T-cell (primary cell): ENCODE measurements at regions not wholly inside any gene's neighbourhood (a gene's known extent, or its start where the extent isn't known, plus 50 kb on each side); places are given as distances from the start of the nearest gene placed in this dataset.

Experiments
- ATAC-seq, 4 experiments: fragments of 200-7000 bp in 3 of 4; fragments of 150-1000 bp in 1 of 4; cut with Tn5 transposase; replicated peaks in 1 of 4; 1 replicate in 3 of 4; 2 replicates in 1 of 4; pipeline ENCODE4 v1.10.0; 2021; ENCODE audit warnings: moderate library complexity in 3 of 4, mild to moderate bottlenecking in 2 of 4, moderate number of reproducible peaks in 1 of 4
- CTCF ChIA-PET, 2 donors: fragments of 300-600 bp; sonication (Branson Sonifier 250); formaldehyde crosslinking; loops; one replicate each; lab custom pipeline; 2022; ENCODE audit warnings: antibody characterized with exemption in 2 of 2; lab: Charles Lee
- POLR2A ChIA-PET, 2 donors: fragments of 300-600 bp; sonication (Branson Sonifier 250); formaldehyde crosslinking; loops; one replicate each; lab custom pipeline; 2022; ENCODE audit warnings: antibody characterized with exemption in 2 of 2; lab: Charles Lee
- DNase-seq, 35 experiments: peaks; one replicate each; pipeline versions ENCODE4 v3.0.0 to v3.0.0-alpha.2; 2013 to 2023
- H3K27ac ChIP-seq: one replicate; pipeline ENCODE4 v1.5.1; 2013; ENCODE audit warnings: low read length
- H3K27me3 ChIP-seq, 2 experiments: replicated peaks in 1 of 2; 1 replicate in 1 of 2; 2 replicates in 1 of 2; pipeline versions ENCODE4 v1.6.1 to v1.7.0; 2013; ENCODE audit warnings: low read length in 1 of 2, mixed read lengths in 1 of 2; ENCODE audit not compliant: control insufficient read depth in 2 of 2, insufficient read depth in 2 of 2; ENCODE audit errors: extremely low read depth in 1 of 2
- H3K36me3 ChIP-seq, 2 donors: 1 replicate in 1 of 2; 2 replicates in 1 of 2; pipeline versions ENCODE4 v1.6.1 to v1.7.0; 2013; ENCODE audit warnings: low read length in 1 of 2; ENCODE audit not compliant: control insufficient read depth in 2 of 2, insufficient read depth in 1 of 2; ENCODE audit errors: extremely low read depth in 1 of 2
- H3K4me1 ChIP-seq, 2 experiments: 1 replicate in 1 of 2; 2 replicates in 1 of 2; pipeline versions ENCODE4 v1.6.1 to v1.7.0; 2013; ENCODE audit warnings: low read length in 2 of 2, mixed read lengths in 1 of 2; ENCODE audit not compliant: insufficient read depth in 2 of 2, control insufficient read depth in 1 of 2; ENCODE audit errors: extremely low read depth in 1 of 2
- H3K4me3 ChIP-seq, 2 donors: 1 replicate in 1 of 2; 2 replicates in 1 of 2; pipeline versions ENCODE4 v1.5.1 to v1.7.0; 2013; ENCODE audit warnings: mild to moderate bottlenecking in 2 of 2, low read length in 1 of 2, moderate library complexity in 1 of 2; ENCODE audit not compliant: control insufficient read depth in 1 of 2; ENCODE audit errors: extremely low read depth in 1 of 2
- H3K9me3 ChIP-seq: 2 replicates; pipeline ENCODE4 v1.7.0; 2013
- H3K27ac Mint-ChIP-seq, 2 donors: one replicate each; pipeline ENCODE4 v1.8.0; 2020 to 2021; ENCODE audit warnings: mild to moderate bottlenecking in 2 of 2, mixed read lengths in 2 of 2
- H3K27me3 Mint-ChIP-seq, 2 donors: one replicate each; pipeline ENCODE4 v1.8.0; 2021 to 2022; ENCODE audit warnings: mixed read lengths in 2 of 2
- H3K36me3 Mint-ChIP-seq: one replicate; pipeline ENCODE4 v1.8.0; 2021; ENCODE audit warnings: mixed read lengths
- H3K4me1 Mint-ChIP-seq, 3 donors: one replicate each; pipeline ENCODE4 v1.8.0; 2020 to 2022; ENCODE audit warnings: mixed read lengths in 3 of 3, mild to moderate bottlenecking in 1 of 3
- H3K4me3 Mint-ChIP-seq, 3 donors: one replicate each; pipeline ENCODE4 v1.8.0; 2020 to 2022; ENCODE audit warnings: mild to moderate bottlenecking in 3 of 3, mixed read lengths in 3 of 3, moderate library complexity in 3 of 3
- H3K9me3 Mint-ChIP-seq, 3 donors: one replicate each; pipeline ENCODE4 v1.8.0; 2020 to 2022; ENCODE audit warnings: mixed read lengths in 3 of 3
- WGBS: methylation state at CpG from one replicate; pipeline ENCODE4 v1.1.5; 2013; ENCODE audit warnings: missing lambda C conversion rate; ENCODE audit not compliant: insufficient coverage; 5-methylcytosine and 5-hydroxymethylcytosine counted together

- no peak overlapping the region for H3K4me3 ChIP-seq
- no peak overlapping the region for H3K4me3 Mint-ChIP-seq
- ChIA-PET CTCF (interaction anchor here in 1 of 2 donors (0.9 kb wide), 1 partner anchor 1180 kb away, joined by 3 read pairs; no protein-coding TSS in a partner anchor), POLR2A (no interaction called here)
- 0% methylated on average over 1 of the region's 2 CpGs for whole genome bisulfite sequencing
- H3K9me3 Mint-ChIP-seq: peaks cover 6 to 18% (median 10%) of the 10 kb centered on the region in 3 donors
- no peaks in the 10 kb centered on the region for H3K36me3 ChIP-seq
- no peaks in the 10 kb centered on the region for H3K4me1 Mint-ChIP-seq
- no peaks in the 10 kb centered on the region for H3K9me3 ChIP-seq
- no peaks in the 10 kb centered on the region for H3K27me3 Mint-ChIP-seq
- DNase-seq (no peak), ATAC-seq (no peak)
- no peaks in the 10 kb centered on the region for H3K36me3 Mint-ChIP-seq
- H3K27ac Mint-ChIP-seq: no peak overlapping the region
- H3K27ac ChIP-seq: no peak overlapping the region
- H3K4me1 ChIP-seq: no peaks in the 10 kb centered on the region
- no peaks in the 10 kb centered on the region for H3K27me3 ChIP-seq
These were observed 298.3 kb downstream of the TDRD15 start for GRCh38 chr2:21422050-21422449.

GRCh38 chr2:21422724-21423522, 299.2 kb downstream of the TDRD15 start:
- no peak for DNase-seq
- no peaks in the 10 kb centered on the region for H3K27me3 Mint-ChIP-seq
- ChIA-PET CTCF (no interaction called here), POLR2A (no interaction called here)
- no peaks in the 10 kb centered on the region for H3K9me3 ChIP-seq
- H3K27ac ChIP-seq: no peak overlapping the region
- H3K4me1 ChIP-seq: no peaks in the 10 kb centered on the region
- WGBS: 76% methylated on average over 5 of the region's 7 CpGs
- no peaks in the 10 kb centered on the region for H3K36me3 Mint-ChIP-seq
- H3K36me3 ChIP-seq: no peaks in the 10 kb centered on the region
- no peaks in the 10 kb centered on the region for H3K27me3 ChIP-seq
- H3K27ac Mint-ChIP-seq: no peak overlapping the region
- H3K9me3 Mint-ChIP-seq: peaks cover 9 to 18% (median 16%) of the 10 kb centered on the region in 3 donors
- no peak overlapping the region for H3K4me3 Mint-ChIP-seq
- no peak for ATAC-seq
- H3K4me1 Mint-ChIP-seq: no peaks in the 10 kb centered on the region
- no peak overlapping the region for H3K4me3 ChIP-seq

GRCh38 chr2:21423854-21424253, 300.1 kb downstream of the TDRD15 start:
- no peak for ATAC-seq
- 80% methylated on average over 4 of the region's 5 CpGs for WGBS
- H3K4me1 ChIP-seq: no peaks in the 10 kb centered on the region
- Mint-ChIP-seq H3K27me3 (no peaks in the 10 kb centered on the region), H3K36me3 (no peaks in the 10 kb centered on the region), H3K4me1 (no peaks in the 10 kb centered on the region), H3K9me3 (peaks cover 13 to 21% (median 18%) of the 10 kb centered on the region in 3 donors), H3K4me3 (no peak overlapping the region), H3K27ac (no peak overlapping the region)
- CTCF ChIA-PET: no interaction called here
- no peaks in the 10 kb centered on the region for H3K9me3 ChIP-seq
- POLR2A ChIA-PET: no interaction called here
- H3K4me3 ChIP-seq: no peak overlapping the region
- no peaks in the 10 kb centered on the region for H3K27me3 ChIP-seq
- H3K36me3 ChIP-seq: no peaks in the 10 kb centered on the region
- DNase-seq: no peak
- H3K27ac ChIP-seq: no peak overlapping the region

GRCh38 chr2:21424375-21424774, 300.6 kb downstream of the TDRD15 start:
- Histone ChIP-seq H3K4me3 (no peak overlapping the region), H3K9me3 (no peaks in the 10 kb centered on the region), H3K27me3 (no peaks in the 10 kb centered on the region), H3K4me1 (no peaks in the 10 kb centered on the region), H3K27ac (no peak overlapping the region), H3K36me3 (no peaks in the 10 kb centered on the region)
- 73% methylated on average over 4 of the region's 4 CpGs for WGBS
- Mint-ChIP-seq H3K4me1 (no peaks in the 10 kb centered on the region), H3K4me3 (no peak overlapping the region), H3K27me3 (no peaks in the 10 kb centered on the region), H3K36me3 (no peaks in the 10 kb centered on the region), H3K27ac (no peak overlapping the region), H3K9me3 (peaks cover 13 to 21% (median 18%) of the 10 kb centered on the region in 3 donors)
- POLR2A ChIA-PET: no interaction called here
- DNase-seq (no peak), ATAC-seq (no peak)
- CTCF ChIA-PET: no interaction called here

- no peak for ATAC-seq
- peaks cover 10 to 26% (median 13%) of the 10 kb centered on the region in 3 donors for H3K9me3 Mint-ChIP-seq
- Histone ChIP-seq H3K36me3 (no peaks in the 10 kb centered on the region), H3K9me3 (no peaks in the 10 kb centered on the region), H3K27me3 (no peaks in the 10 kb centered on the region), H3K4me1 (no peaks in the 10 kb centered on the region), H3K4me3 (no peak overlapping the region), H3K27ac (no peak overlapping the region)
- H3K4me3 Mint-ChIP-seq: no peak overlapping the region
- no peaks in the 10 kb centered on the region for H3K36me3 Mint-ChIP-seq
- H3K27ac Mint-ChIP-seq: no peak overlapping the region
- H3K4me1 Mint-ChIP-seq: no peaks in the 10 kb centered on the region
- ChIA-PET POLR2A (no interaction called here), CTCF (no interaction called here)
- no peaks in the 10 kb centered on the region for H3K27me3 Mint-ChIP-seq
- DNase-seq: no peak
- 37% methylated on average over 2 of the region's 2 CpGs for WGBS
These were observed 303.8 kb downstream of the TDRD15 start for GRCh38 chr2:21427606-21428005.

- Mint-ChIP-seq H3K27ac (no peak overlapping the region), H3K27me3 (no peaks in the 10 kb centered on the region), H3K36me3 (no peaks in the 10 kb centered on the region), H3K9me3 (peaks cover 3 to 21% (median 20%) of the 10 kb centered on the region in 3 donors), H3K4me3 (no peak overlapping the region), H3K4me1 (no peaks in the 10 kb centered on the region)
- ChIA-PET CTCF (no interaction called here), POLR2A (interaction anchor here in 1 of 2 donors (0.6 kb wide), 1 partner anchor 193 kb away, joined by 4 read pairs; no protein-coding TSS in a partner anchor)
- ATAC-seq (no peak), DNase-seq (no peak)
- no peak overlapping the region for H3K27ac ChIP-seq
- H3K4me1 ChIP-seq: no peaks in the 10 kb centered on the region
- H3K36me3 ChIP-seq: no peaks in the 10 kb centered on the region
- H3K9me3 ChIP-seq: no peaks in the 10 kb centered on the region
- H3K27me3 ChIP-seq: no peaks in the 10 kb centered on the region
- H3K4me3 ChIP-seq: no peak overlapping the region
- WGBS: 86% methylated on average over 1 of the region's 1 CpG
These were observed 305.0 kb downstream of the TDRD15 start for GRCh38 chr2:21428754-21429153.
